Spleen (tissue), 7 donors: ENCODE measurements at regions not wholly inside any gene's neighbourhood (a gene's known extent, or its start where the extent isn't known, plus 50 kb on each side); places are given as distances from the start of the nearest gene placed in this dataset.

Experiments
- CTCF ChIP-seq, 11 experiments: fragments of 200-600 bp in 7 of 11; fragments of 450-650 bp in 4 of 11; sonication (generic) in 4 of 11; IDR thresholded peaks in 8 of 11; conservative IDR thresholded peaks in 3 of 11; 1 replicate in 7 of 11; 2 replicates in 4 of 11; pipeline versions ENCODE4 v1.4.0 to v1.8.0; 2016 to 2021; ENCODE audit warnings: antibody characterized with exemption in 11 of 11, inconsistent platforms in 4 of 11, mild to moderate bottlenecking in 1 of 11
- POLR2A ChIP-seq, 3 donors: fragments of 450-650 bp; IDR thresholded peaks; one replicate each; pipeline ENCODE4 v1.5.1; 2017; ENCODE audit warnings: antibody characterized with exemption in 3 of 3, mild to moderate bottlenecking in 1 of 3
- POLR2AphosphoS5 ChIP-seq, 3 donors: sonication (generic); formaldehyde crosslinking; IDR thresholded peaks; one replicate each; pipeline ENCODE4 v1.5.1; 2017; ENCODE audit warnings: antibody characterized with exemption in 3 of 3
- donor health status: DM: no; HTN: no; CAD: no; lungs with moderate emphysema.
- donor health status: DM: no; HTN: no; CAD: no.
- donor health status: DM: no; HTN: no; CAD: no.

- TF ChIP-seq POLR2A (IDR thresholded peaks at IDR 0.05) (no peak), CTCF (IDR thresholded peaks at IDR 0.05 in 8 of 11, conservative IDR thresholded peaks at IDR 0.05 in 3 of 11) (no peak), POLR2AphosphoS5 (IDR thresholded peaks at IDR 0.05) (no peak)
Observed at GRCh38 chr6:130683761-130684517, 143.3 kb upstream of the SMLR1 start.
